ENCODE measurements at regions not wholly inside any gene's neighbourhood (a gene's known extent, or its start where the extent isn't known, plus 50 kb on each side); places are given as distances from the start of the nearest gene placed in this dataset.
"Not testable (repeated sequence)": the region's sequence is repeated elsewhere in the genome, so short reads cannot be mapped to it uniquely, and the experiment has no call there.

DNA sequence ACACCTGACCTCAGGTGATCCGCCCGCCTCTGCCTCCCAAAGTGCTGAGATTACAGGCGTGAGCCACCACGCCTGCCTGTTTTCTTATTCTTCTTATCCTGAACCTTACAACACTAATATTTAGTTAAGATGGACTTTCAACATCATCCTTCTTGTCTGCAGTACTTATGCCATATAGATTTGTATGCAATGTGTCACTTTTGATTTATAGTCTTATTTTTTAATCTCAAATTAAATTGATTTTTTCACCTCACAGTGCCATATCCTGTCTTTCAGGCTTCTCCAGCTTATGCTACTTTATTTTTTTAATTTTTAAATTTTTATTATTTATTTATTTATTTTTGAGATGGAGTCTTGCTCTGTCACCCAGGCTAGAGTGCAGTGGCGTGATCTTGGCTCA, 149.6 kb downstream of the TFAP2B start:
- TF ChIP-seq CTCF, ZNF677 (tag by site-specific recombination; IDR thresholded peaks at IDR 0.05): not testable (repeated sequence)
- TF ChIP-seq, protein P1, sequence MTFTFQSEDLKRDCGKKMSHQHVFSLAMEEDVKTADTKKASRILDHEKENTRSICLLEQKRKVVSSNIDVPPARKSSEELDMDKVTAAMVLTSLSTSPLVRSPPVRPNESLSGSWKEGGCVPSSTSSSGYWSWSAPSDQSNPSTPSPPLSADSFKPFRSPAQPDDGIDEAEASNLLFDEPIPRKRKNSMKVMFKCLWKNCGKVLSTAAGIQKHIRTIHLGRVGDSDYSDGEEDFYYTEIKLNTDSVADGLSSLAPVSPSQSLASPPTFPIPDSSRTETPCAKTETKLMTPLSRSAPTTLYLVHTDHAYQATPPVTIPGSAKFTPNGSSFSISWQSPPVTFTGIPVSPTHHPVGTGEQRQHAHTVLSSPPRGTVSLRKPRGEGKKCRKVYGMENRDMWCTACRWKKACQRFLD (tag by site-specific recombination; IDR thresholded peaks at IDR 0.05): not testable (repeated sequence)

Measured in HEK293 (cell line).